Neural crest cell (in vitro differentiated cells): ENCODE measurements at regions not wholly inside any gene's neighbourhood (a gene's known extent, or its start where the extent isn't known, plus 50 kb on each side); places are given as distances from the start of the nearest gene placed in this dataset.

Experiments
- DNase-seq: peaks from one replicate; pipeline ENCODE4 v3.0.0; 2021; ENCODE audit warnings: low read depth, mixed read lengths, low spot score
- H3K27ac Mint-ChIP-seq: one replicate; pipeline ENCODE4 v1.8.0; 2021; ENCODE audit warnings: mild to moderate bottlenecking, mixed read lengths; ENCODE audit not compliant: unreplicated experiment
- H3K27me3 Mint-ChIP-seq: 2 replicates; pipeline ENCODE4 v1.8.0; 2021; ENCODE audit warnings: low read depth, mild to moderate bottlenecking, mixed read lengths
- H3K36me3 Mint-ChIP-seq: 2 replicates; pipeline ENCODE4 v1.8.0; 2021; ENCODE audit warnings: low read depth, mild to moderate bottlenecking, mixed read lengths
- H3K4me1 Mint-ChIP-seq: 2 replicates; pipeline ENCODE4 v1.8.0; 2021; ENCODE audit warnings: mixed read lengths
- H3K4me3 Mint-ChIP-seq: one replicate; pipeline ENCODE4 v1.8.0; 2021; ENCODE audit warnings: mild to moderate bottlenecking, mixed read lengths
- H3K9me3 Mint-ChIP-seq: 2 replicates; pipeline ENCODE4 v1.8.0; 2021; ENCODE audit warnings: mixed read lengths
- CTCF ChIP-seq: fragments of 200-600 bp; sonication (generic); conservative IDR thresholded peaks from 2 replicates; pipeline ENCODE4 v1.5.0; 2021; ENCODE audit warnings: antibody characterized with exemption, mild to moderate bottlenecking

- DNase-seq: no peak
- H3K36me3 Mint-ChIP-seq: peaks cover 19% of the 10 kb centered on the region
- peaks cover 16% of the 10 kb centered on the region for H3K9me3 Mint-ChIP-seq
- peaks cover 6% of the 10 kb centered on the region for H3K4me1 Mint-ChIP-seq
- H3K4me3 Mint-ChIP-seq: no peak overlapping the region
- TF ChIP-seq CTCF: no peak
- peak overlapping the region; percentile 0 for H3K27ac Mint-ChIP-seq
- no peaks in the 10 kb centered on the region for H3K27me3 Mint-ChIP-seq
These were observed 934.2 kb upstream of the RAG2 start for GRCh38 chr11:37532271-37532670.

- no peak for DNase-seq
These were observed 929.5 kb upstream of the RAG2 start for GRCh38 chr11:37527545-37527944.

GRCh38 chr11:37525336-37525735 lies 927.3 kb upstream of the RAG2 start:
- H3K36me3 Mint-ChIP-seq: peaks cover 23% of the 10 kb centered on the region
- DNase-seq: no peak
- H3K27ac Mint-ChIP-seq: no peak overlapping the region
- peaks cover 31% of the 10 kb centered on the region for H3K9me3 Mint-ChIP-seq
- H3K27me3 Mint-ChIP-seq: no peaks in the 10 kb centered on the region
- no peak overlapping the region for H3K4me3 Mint-ChIP-seq
- TF ChIP-seq CTCF: no peak
- no peaks in the 10 kb centered on the region for H3K4me1 Mint-ChIP-seq

More at GRCh38 chr11:37527545-37527944, 929.5 kb upstream of the RAG2 start:
- TF ChIP-seq CTCF: no peak
- Mint-ChIP-seq H3K4me3 (no peak overlapping the region), H3K4me1 (peaks cover 4% of the 10 kb centered on the region), H3K27me3 (no peaks in the 10 kb centered on the region), H3K36me3 (peaks cover 23% of the 10 kb centered on the region), H3K9me3 (peaks cover 19% of the 10 kb centered on the region), H3K27ac (no peak overlapping the region)

GRCh38 chr11:37519781-37520180 lies 921.7 kb upstream of the RAG2 start:
- H3K36me3 Mint-ChIP-seq: peaks cover 23% of the 10 kb centered on the region
- DNase-seq: no peak
- no peak overlapping the region for H3K4me3 Mint-ChIP-seq
- TF ChIP-seq CTCF: no peak
- H3K9me3 Mint-ChIP-seq: peaks cover 32% of the 10 kb centered on the region
- no peak overlapping the region for H3K27ac Mint-ChIP-seq
- no peaks in the 10 kb centered on the region for H3K4me1 Mint-ChIP-seq
- no peaks in the 10 kb centered on the region for H3K27me3 Mint-ChIP-seq

- no peak for TF ChIP-seq CTCF
- H3K4me1 Mint-ChIP-seq: peaks cover 4% of the 10 kb centered on the region
- peaks cover 10% of the 10 kb centered on the region for H3K36me3 Mint-ChIP-seq
- H3K27ac Mint-ChIP-seq: no peak overlapping the region
- no peak for DNase-seq
- peaks cover 14% of the 10 kb centered on the region for H3K9me3 Mint-ChIP-seq
- no peaks in the 10 kb centered on the region for H3K27me3 Mint-ChIP-seq
- H3K4me3 Mint-ChIP-seq: no peak overlapping the region
These were observed 914.2 kb upstream of the RAG2 start for GRCh38 chr11:37512156-37512780.
